Right cardiac atrium (tissue), 5 donors: ENCODE measurements at regions not wholly inside any gene's neighbourhood (a gene's known extent, or its start where the extent isn't known, plus 50 kb on each side); places are given as distances from the start of the nearest gene placed in this dataset.

Experiments
- ATAC-seq, 2 donors: fragments of 200-7000 bp; cut with Tn5 transposase; one replicate each; pipeline versions ENCODE4 v1.8.0 to v1.9.1; 2020; ENCODE audit warnings: moderate library complexity in 2 of 2, mild to moderate bottlenecking in 1 of 2
- DNase-seq, 3 donors: peaks; one replicate each; pipeline ENCODE4 v3.0.0-alpha.2; 2020
- H3K27ac ChIP-seq: one replicate; pipeline ENCODE4 v1.5.1; 2013; ENCODE audit warnings: mild to moderate bottlenecking, low read length, control low read depth, moderate library complexity
- H3K27me3 ChIP-seq: one replicate; pipeline ENCODE4 v1.6.1; 2013; ENCODE audit not compliant: control insufficient read depth, insufficient read depth
- H3K4me1 ChIP-seq: one replicate; pipeline ENCODE4 v1.6.1; 2013; ENCODE audit warnings: low read length; ENCODE audit not compliant: control insufficient read depth, insufficient read depth
- H3K4me3 ChIP-seq: one replicate; pipeline ENCODE4 v1.5.1; 2013; ENCODE audit warnings: low read length, control low read depth
- H3K9me3 ChIP-seq: one replicate; pipeline ENCODE4 v1.6.1; 2013; ENCODE audit warnings: low read length; ENCODE audit not compliant: control insufficient read depth
- whole genome bisulfite sequencing: extraction: QIAGEN DNeasy Blood & Tissue Kit; methylation state at CpG from one replicate; pipeline ENCODE4 v1.1.7; 2013; 5-methylcytosine and 5-hydroxymethylcytosine counted together
- intact Hi-C, 4 donors: fragments of 100-400 bp; cut with DNase I; formaldehyde crosslinking; loops; one replicate each; pipeline versions ENCODE4 v1.11.0 to v1.14.0; 2022 to 2023
- donor health status: healthy with polysubstance abuse.
- donor health status: DM: no; HTN: yes; CAD: no.
- donor health status: DM: no; HTN: no; CAD: no.
- donor health status: DM: no; HTN: yes; CAD: no; lungs with severe emphysema.
- donor health status: DM: yes; HTN: yes; CAD: no.

DNA sequence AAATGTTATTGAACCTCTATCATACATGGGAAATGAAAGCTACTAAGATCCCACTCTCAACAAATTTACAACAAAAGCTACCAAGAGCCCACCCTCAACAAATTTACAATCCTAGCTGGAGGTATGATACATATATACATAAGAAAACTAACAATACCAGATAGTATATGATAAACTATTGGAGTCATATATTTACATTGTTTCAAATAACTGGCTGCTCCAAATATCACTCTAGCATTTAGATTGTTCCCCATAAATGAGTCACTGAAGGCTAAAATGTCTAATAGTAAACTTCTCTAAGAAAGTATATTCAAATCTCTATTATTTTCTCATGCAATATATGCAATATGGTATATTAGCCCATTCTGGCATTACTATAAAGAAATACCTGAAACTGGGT lies 151.1 kb downstream of the TMEM161B start:
- ATAC-seq (no peak), DNase-seq (no peak)
- Histone ChIP-seq H3K4me3 (no peak overlapping the region), H3K9me3 (no peaks in the 10 kb centered on the region), H3K27me3 (no peaks in the 10 kb centered on the region), H3K27ac (no peak overlapping the region), H3K4me1 (no peaks in the 10 kb centered on the region)
- intact Hi-C loops: no loop called here

DNA sequence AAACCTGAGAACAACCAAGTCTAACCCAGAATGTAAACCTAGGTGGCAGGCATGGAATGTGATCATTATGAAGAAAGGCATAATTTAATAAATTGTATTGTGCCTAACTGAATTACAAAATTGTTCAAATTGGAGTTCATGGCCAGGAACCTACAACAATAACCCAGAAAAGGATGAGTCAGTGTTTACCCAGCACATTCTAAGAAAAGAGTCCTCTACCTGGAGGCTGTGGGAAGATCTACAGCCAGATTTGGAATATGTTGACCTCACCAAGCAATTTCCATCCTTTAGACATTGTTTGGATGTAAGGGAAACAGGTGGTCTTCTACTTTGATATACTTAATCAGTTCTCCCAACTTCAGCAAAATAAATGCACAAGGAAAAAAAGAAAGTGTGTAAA lies 152.2 kb downstream of the TMEM161B start:
- H3K4me3 ChIP-seq: no peak overlapping the region
- ATAC-seq (no peak), DNase-seq (no peak)
- intact Hi-C loops: no loop called here
- H3K9me3 ChIP-seq: no peaks in the 10 kb centered on the region
- no peaks in the 10 kb centered on the region for H3K27me3 ChIP-seq
- no peaks in the 10 kb centered on the region for H3K4me1 ChIP-seq
- no peak overlapping the region for H3K27ac ChIP-seq

DNA sequence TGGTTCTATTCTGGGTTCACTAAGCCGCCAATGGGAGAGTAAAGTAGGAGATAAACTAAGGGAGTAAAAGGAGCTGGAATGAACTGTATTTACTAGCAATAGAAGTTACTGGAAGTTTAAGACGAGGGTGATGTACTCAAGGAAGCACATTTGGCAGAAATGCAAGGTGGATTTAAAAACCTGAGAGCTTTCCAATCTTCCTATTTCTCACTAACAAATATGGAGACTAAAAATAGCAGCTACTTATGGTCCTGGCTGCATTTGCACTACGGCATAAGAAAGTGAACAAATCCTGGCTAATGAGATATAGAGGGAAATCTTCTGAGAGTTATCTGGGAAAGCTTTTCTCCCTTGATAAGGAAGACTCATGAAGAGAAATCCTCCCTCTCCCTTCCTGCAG lies 153.4 kb downstream of the TMEM161B start:
- intact Hi-C loops: no loop called here
- Histone ChIP-seq H3K4me1 (no peaks in the 10 kb centered on the region), H3K4me3 (no peak overlapping the region), H3K9me3 (no peaks in the 10 kb centered on the region), H3K27ac (no peak overlapping the region), H3K27me3 (no peaks in the 10 kb centered on the region)
- ATAC-seq: no peak
- WGBS: 47% methylated on average over 3 of the region's 3 CpGs
- no peak for DNase-seq

DNA sequence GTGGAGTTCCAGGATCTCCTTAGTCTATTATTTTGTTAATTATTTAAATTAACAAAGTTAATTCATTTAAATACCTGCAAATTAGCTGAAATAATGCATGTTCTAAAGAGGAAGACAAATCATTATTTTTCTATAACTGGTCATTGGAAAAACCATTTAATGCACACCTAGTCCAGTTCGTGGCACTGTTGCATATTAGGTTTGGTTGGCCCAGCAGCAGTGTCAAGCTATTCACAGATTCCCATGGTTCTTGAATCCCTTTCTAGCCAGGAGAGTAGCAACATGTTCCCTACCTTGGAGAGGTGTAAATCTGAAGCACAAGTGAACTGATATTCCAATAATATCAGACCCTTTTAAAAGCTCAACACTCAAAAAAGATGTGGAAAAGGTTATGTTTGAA lies 155.2 kb downstream of the TMEM161B start:
- Histone ChIP-seq H3K27ac (no peak overlapping the region), H3K9me3 (no peaks in the 10 kb centered on the region), H3K4me3 (no peak overlapping the region), H3K27me3 (no peaks in the 10 kb centered on the region), H3K4me1 (no peaks in the 10 kb centered on the region)
- no peak for ATAC-seq
- WGBS: 70% methylated on average over 1 of the region's 1 CpG
- intact Hi-C loops: no loop called here
- no peak for DNase-seq

DNA sequence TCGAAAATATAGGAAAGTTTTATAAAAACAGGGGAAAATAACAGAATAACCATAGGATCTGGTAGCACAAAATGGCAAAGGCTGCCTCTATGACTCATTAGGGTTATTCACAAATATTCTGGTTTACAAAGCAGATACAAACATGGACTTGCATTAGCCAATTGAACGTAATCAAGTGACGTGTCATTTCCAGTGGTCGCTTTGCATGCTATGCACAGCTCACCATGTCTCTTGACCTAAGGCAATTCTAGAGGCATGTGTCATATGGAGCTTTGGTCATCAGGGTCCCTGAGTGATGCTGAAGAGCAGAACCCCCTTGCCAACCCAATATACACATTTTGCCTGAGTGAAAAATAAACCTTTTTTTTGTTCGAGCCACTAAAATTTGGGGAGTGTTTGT lies 158.8 kb downstream of the TMEM161B start:
- Histone ChIP-seq H3K27me3 (no peaks in the 10 kb centered on the region), H3K27ac (no peak overlapping the region), H3K9me3 (no peaks in the 10 kb centered on the region), H3K4me1 (no peaks in the 10 kb centered on the region), H3K4me3 (no peak overlapping the region)
- intact Hi-C loops: no loop called here
- DNase-seq: no peak
- no peak for ATAC-seq
- 83% methylated on average over 5 of the region's 5 CpGs for WGBS

DNA sequence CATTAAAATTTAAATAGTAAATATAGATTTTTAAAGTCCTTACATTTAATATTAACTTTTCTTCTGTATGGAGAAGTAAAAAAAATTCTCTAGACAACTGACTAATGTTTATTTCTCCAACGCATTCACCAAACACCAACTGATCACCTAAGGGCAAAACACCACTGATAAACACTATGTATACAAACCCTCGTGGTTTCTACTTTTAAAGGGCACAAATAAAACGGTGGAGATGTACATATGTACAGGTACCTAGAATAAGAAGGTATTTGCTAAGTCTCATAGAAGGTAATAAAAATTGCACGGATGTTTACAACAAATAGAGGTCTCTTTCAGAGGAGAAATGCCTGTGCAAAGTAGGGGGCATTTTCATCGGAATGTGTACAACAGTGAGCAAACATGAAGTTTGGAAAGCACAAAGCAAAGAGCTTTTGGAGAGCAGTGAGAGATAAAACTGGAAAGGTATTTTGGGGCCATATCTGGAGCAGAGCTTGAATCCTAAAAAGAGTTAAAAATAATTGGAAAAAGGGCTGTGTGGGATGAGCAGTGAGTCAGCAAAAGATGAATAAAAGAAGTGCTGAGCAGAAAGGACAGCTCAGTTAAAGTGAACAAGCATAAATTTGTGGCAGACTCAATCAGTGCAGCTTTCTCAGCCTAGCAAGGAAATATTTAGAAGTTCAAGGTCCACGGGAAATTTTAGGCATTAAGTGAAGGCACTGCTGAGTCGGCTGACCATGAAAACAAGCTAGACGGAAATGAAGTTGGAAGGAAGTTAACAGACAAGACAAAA lies 160.0 kb downstream of the TMEM161B start:
- 74% methylated on average over 8 of the region's 8 CpGs for WGBS
- no peak overlapping the region for H3K4me3 ChIP-seq
- intact Hi-C loops: no loop called here
- H3K9me3 ChIP-seq: no peaks in the 10 kb centered on the region
- no peak for ATAC-seq
- no peaks in the 10 kb centered on the region for H3K27me3 ChIP-seq
- no peak for DNase-seq
- no peak overlapping the region for H3K27ac ChIP-seq
- H3K4me1 ChIP-seq: no peaks in the 10 kb centered on the region

DNA sequence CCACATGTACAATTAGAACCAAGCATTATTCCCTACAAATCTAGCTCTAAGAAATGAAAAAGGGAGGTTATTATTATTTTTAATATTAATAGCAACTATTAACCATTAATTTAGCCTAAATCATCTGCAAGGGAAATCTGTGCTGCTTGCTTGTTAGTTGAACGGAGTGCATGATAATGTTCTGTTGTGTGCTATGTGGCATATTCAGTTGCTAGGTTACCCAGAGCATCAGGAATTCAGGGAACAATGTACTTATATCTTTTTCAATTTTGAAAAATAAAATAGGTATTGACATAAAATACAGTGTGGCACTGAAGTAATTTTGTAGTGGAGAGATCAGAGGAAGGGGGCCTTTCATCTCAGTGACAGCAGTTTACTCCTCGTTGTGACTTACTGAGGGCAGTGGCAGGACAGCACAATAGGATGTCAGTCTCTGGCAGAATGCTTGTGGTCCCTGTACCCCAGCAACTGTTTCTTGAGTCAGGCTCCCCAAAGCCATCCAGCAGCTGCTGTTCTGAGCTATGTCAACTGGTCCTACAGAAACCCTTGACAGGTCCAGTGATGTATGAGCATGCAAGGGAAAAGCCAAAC lies 173.6 kb downstream of the TMEM161B start:
- intact Hi-C loops: no loop called here
- H3K4me3 ChIP-seq: no peak overlapping the region
- H3K27ac ChIP-seq: no peak overlapping the region
- DNase-seq: no peak
- WGBS: 40% methylated on average over 2 of the region's 2 CpGs
- no peak for ATAC-seq
- no peaks in the 10 kb centered on the region for H3K9me3 ChIP-seq
- H3K27me3 ChIP-seq: no peaks in the 10 kb centered on the region
- H3K4me1 ChIP-seq: no peaks in the 10 kb centered on the region

GRCh38 chr5:88094403-88094802 lies 174.2 kb downstream of the TMEM161B start:
- Histone ChIP-seq H3K9me3 (no peaks in the 10 kb centered on the region), H3K4me1 (no peaks in the 10 kb centered on the region), H3K27ac (no peak overlapping the region), H3K4me3 (no peak overlapping the region), H3K27me3 (no peaks in the 10 kb centered on the region)
- ATAC-seq: no peak
- intact Hi-C loops: no loop called here
- no peak for DNase-seq
- 48% methylated on average over 3 of the region's 3 CpGs for WGBS

DNA sequence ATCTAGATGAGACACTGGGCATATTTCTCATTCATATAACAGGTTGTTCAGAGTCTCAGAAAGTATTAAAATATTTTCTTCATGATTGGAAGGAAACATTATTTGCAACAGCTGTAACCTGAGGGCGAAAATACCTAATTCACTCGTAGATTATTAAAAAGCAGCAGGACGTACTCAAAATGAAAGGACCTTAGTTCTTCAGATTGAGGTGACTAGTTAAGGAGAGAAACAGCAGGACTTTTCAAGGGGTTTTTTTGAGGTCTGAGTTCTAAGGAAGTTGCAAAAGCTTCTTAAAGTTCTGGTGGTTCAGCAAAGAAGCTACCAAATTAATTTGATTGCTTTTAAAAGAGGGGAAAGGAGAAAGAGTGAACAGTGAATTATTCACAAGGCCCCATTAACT lies 174.9 kb downstream of the TMEM161B start:
- WGBS: 74% methylated on average over 3 of the region's 3 CpGs
- Histone ChIP-seq H3K4me1 (no peaks in the 10 kb centered on the region), H3K4me3 (no peak overlapping the region), H3K9me3 (no peaks in the 10 kb centered on the region), H3K27me3 (no peaks in the 10 kb centered on the region), H3K27ac (no peak overlapping the region)
- intact Hi-C loops: no loop called here
- DNase-seq (no peak), ATAC-seq (no peak)

- intact Hi-C loops: no loop called here
- Histone ChIP-seq H3K27me3 (no peaks in the 10 kb centered on the region), H3K9me3 (no peaks in the 10 kb centered on the region), H3K4me1 (no peaks in the 10 kb centered on the region), H3K27ac (no peak overlapping the region), H3K4me3 (no peak overlapping the region)
- DNase-seq (no peak), ATAC-seq (no peak)
- WGBS: 28% methylated on average over 4 of the region's 4 CpGs
Measured at GRCh38 chr5:88092958-88093605, 175.6 kb downstream of the TMEM161B start.

DNA sequence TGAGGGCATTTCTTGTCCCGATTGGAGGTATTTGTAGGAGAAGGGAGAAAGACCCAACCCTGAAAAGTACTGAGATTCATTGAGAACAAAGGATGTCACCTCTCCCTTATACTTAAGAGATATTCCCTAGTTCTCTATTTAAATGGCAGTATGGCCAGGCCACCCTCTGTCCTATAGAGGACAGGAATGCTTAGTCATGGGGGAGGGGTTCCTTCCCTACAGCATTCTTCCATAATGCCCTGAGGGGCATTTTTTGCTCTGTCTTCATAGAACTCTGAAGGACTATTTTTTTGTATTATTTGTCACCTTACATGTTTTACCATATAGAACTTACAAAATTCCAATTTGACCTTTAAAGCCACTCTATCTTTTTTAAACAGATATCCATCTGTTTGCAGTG lies 176.3 kb downstream of the TMEM161B start:
- Histone ChIP-seq H3K27me3 (peaks cover 2% of the 10 kb centered on the region), H3K27ac (no peak overlapping the region), H3K9me3 (no peaks in the 10 kb centered on the region), H3K4me3 (no peak overlapping the region), H3K4me1 (no peaks in the 10 kb centered on the region)
- ATAC-seq (no peak), DNase-seq (no peak)
- WGBS: 56% methylated on average over 1 of the region's 1 CpG
- intact Hi-C loops: no loop called here
